T-helper 1 cell treated with Interleukin-12 subunit alpha and Interleukin-12 subunit beta and Interleukin-4 antibody, amounts not matched to agents 30 ng/mL and 1 ng/mL, for 36 hours (primary cell): ENCODE measurements at regions not wholly inside any gene's neighbourhood (a gene's known extent, or its start where the extent isn't known, plus 50 kb on each side); places are given as distances from the start of the nearest gene placed in this dataset.

Experiments used
- intact Hi-C: fragments of 100-400 bp; cut with micrococcal nuclease; formaldehyde crosslinking; loops from one replicate; pipeline ENCODE4 v1.15.1; 2024

GRCh38 chr2:62304429-62305417, 108.8 kb downstream of the B3GNT2 start:
- intact Hi-C loops, result loop anchor here (2.0 to 5.0 kb wide), 5 partner anchors 108 to 542 kb away; partner anchors contain the start of genes B3GNT2, COMMD1 and EHBP1

GRCh38 chr2:62303788-62304187, 107.9 kb downstream of the B3GNT2 start:
- intact Hi-C loops, result loop anchor here (2.0 kb wide), 1 partner anchor 107 kb away; the partner anchor contains the start of gene B3GNT2

GRCh38 chr2:62302631-62303435, 106.9 kb downstream of the B3GNT2 start:
- intact Hi-C loops, result no loop called here

- intact Hi-C loops, result no loop called here
Measured at GRCh38 chr2:62300925-62301324, 105.0 kb downstream of the B3GNT2 start.

- intact Hi-C loops, result loop anchor here (5.0 kb wide), 1 partner anchor 380 kb away; no protein-coding TSS in a partner anchor
Measured at GRCh38 chr2:62297624-62298010, 101.7 kb downstream of the B3GNT2 start.

- intact Hi-C loops, result loop anchor here (5.0 kb wide), 1 partner anchor 380 kb away; no protein-coding TSS in a partner anchor
Measured at GRCh38 chr2:62296832-62297623, 101.1 kb downstream of the B3GNT2 start.

- intact Hi-C loops, result loop anchor here (5.0 kb wide), 1 partner anchor 379 kb away; no protein-coding TSS in a partner anchor
Measured at GRCh38 chr2:62296034-62296831, 100.3 kb downstream of the B3GNT2 start.

- intact Hi-C loops, result no loop called here
Measured at GRCh38 chr2:62293490-62294271, 97.8 kb downstream of the B3GNT2 start.

GRCh38 chr2:62293151-62293489, 97.2 kb downstream of the B3GNT2 start:
- intact Hi-C loops, result no loop called here

- intact Hi-C loops, result no loop called here
Measured at GRCh38 chr2:62292190-62292589, 96.3 kb downstream of the B3GNT2 start.

- intact Hi-C loops, result no loop called here
Measured at GRCh38 chr2:62291517-62292137, 95.7 kb downstream of the B3GNT2 start.

GRCh38 chr2:62291052-62291451, 95.1 kb downstream of the B3GNT2 start:
- intact Hi-C loops, result no loop called here

GRCh38 chr2:62287899-62288880, 92.3 kb downstream of the B3GNT2 start:
- intact Hi-C loops, result no loop called here

GRCh38 chr2:62287282-62287681, 91.4 kb downstream of the B3GNT2 start:
- intact Hi-C loops, result no loop called here

- intact Hi-C loops, result no loop called here
Measured at GRCh38 chr2:62286089-62286785, 90.3 kb downstream of the B3GNT2 start.

- intact Hi-C loops, result no loop called here
Measured at GRCh38 chr2:62284980-62285379, 89.1 kb downstream of the B3GNT2 start.

- intact Hi-C loops, result no loop called here
Measured at GRCh38 chr2:62284471-62284870, 88.6 kb downstream of the B3GNT2 start.
